ENCODE measurements at regions not wholly inside any gene's neighbourhood (a gene's known extent, or its start where the extent isn't known, plus 50 kb on each side); places are given as distances from the start of the nearest gene placed in this dataset.

DNA sequence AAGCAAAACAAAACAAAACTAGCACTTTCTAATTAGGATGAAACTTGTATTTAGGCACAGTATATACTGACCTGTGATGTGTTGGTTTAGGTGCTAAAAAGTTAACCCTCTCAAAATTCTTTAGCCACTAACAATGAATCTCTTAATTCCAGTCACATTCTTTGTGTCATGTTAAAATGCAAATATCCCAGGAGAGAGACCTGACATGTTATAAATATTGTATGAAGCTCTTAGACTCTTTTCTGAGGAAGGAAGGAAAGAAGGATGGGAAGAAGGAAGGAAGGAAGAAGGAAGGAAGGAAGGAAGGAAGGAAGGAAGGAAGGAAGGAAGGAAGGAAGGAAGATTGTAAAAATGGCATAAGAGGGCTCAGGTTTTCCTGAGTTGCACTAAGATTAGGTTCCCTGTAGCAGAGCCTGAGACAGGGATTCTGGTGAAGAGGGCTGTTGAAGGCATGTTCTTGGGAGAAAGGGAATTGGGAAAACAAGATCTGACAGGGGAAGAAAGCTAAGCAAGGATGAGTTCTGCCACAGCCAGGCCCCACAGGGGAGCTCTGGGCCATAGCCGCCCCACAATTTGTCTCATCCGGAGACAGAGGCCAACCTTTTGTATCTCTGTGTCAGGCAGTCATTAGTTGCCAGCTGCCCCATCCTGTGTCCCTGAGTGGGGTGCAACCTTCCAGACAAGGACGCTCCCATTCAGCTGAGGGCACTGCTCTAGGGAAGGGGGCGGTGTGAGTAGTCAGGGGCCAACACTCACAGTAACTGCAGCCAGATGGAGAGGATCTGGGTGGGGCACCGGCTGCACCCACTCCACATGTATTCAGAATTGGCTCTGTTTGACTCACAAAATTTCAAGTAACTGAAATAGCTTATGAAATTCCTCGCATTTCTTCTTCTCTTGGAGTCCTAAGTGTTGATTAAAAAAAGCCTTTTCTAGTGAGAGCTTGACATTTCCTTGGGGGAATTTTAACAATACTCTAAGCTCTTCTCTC, 189.3 kb upstream of the ARG1 start:
- DNase-seq = no peak

DNA sequence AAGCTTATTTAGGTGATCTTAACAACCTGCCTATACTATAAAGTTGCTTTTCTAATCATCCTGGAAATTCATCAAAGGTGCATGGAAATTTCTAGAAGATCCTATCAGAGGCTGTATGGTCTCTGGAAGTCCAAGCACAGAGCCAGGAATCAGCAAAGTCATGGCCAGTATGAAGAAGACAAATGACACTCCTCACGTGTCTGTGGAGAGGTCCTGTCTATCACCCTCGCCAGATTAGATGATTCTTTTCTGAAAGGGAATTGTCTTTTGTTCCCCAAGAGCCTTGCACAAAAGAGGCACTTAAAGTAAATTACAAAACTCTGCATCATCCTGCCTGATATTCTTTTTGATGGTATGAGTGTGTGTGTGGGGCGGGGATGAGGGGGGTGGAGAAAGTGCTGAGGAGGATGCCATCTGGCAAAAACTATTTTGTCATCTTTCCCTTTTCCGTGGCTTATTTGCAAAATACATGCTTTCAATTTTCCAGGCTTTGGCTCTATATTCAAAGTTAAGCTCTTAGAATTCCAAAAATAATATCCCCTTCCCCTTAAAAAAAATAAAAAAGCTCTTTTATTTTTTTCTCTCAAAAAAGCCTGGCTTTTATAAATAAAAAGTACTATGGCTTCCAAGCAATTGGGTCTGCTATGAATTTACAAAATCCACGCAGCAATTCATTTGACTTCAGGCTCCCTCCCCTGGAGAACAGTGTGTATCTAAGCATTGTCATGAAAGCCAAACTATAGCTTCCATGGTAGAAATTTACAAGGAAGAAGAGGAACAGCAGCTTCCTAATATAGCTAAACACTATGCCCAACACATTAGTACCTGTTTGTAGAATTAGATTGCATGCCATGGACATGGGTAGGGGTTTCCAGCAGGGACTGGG, 185.2 kb upstream of the ARG1 start:
- DNase-seq = no peak

DNA sequence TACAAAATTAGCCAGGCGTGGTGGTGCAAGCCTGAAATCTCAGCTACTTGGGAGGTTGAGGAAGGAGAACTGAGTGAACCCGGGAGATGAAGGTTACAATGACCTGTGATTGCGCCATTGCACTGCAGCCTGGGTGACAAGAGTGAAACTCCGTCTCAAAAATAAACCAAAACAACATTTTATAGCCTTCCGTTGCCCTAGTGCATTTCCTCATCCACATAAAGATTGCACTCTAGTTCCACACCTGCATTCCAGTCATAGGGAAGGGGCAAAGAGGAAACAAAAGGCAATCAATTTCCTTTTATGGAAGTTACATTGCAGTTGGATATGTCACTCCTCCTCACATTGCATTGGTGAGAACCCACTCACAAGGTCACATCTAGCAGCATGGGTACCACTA, 182.7 kb upstream of the ARG1 start:
- no peak for DNase-seq

DNA sequence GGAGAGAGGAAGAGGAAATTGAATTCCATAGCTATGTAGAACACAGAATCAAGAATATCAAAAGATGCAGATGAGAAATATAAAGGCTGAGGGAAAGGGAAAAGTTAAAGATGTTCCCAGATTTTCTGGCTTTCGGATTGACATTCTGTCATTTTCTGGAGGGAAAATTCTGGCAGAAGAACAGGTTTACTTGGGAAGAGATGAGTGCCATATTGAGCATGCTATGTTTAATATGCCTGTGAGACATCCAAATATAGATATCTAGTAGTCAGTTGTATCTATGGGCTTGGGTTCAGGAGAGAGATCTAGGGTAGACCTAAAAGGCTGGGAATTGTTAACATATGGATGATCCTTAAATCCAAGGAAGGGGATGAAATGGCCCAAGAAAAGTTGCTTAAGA, 181.9 kb upstream of the ARG1 start:
- no peak for DNase-seq

DNA sequence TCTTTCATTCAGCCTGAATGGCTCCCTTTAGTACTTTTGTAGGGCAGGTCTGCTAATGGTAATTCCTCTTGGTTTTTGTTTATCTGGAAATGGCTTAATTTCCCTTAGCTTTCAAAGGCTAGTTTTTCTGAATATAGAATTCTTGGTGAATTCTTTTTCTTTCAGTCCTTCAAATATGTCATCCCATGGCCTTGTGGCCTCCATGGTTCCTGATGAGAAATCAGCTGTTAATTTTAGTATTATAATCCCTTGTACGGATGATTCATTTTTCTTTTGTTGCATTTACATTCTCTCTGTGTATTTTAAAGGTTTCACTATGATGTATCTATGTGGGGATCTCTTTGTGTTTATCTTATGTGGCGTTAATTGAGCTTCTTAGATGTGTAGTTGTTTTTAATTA, 179.6 kb upstream of the ARG1 start:
- no peak for DNase-seq

DNA sequence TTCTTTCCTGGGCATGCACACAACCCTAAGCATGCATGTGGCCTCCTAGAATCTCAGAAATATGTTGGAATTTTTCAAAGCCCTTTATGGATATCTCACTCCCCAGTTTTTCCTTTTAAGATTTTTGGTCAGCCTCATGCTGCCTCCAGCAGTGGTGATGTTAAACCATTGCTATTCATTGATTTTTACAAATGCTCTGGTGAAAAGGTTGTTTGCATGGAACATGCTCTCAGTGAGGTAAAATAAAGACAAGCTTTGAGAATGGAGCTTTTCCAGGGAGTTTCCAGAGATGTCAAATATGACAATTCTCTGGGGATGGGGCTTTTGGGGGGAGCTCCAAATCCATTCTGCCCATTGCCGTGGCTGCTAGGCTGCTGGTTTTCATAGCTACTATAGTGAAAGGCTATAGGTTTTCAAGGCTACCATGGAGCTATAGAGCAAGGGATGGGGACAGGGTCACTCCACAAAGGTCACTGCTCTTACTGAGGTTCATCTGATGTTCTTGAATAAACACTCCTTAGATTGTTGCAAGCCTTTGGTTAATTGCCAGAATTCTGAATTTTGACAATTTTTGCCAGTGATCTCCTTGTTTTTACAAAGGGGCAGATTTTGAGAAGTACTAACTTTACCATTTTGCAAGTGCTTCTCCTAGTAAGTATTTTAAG, 178.1 kb upstream of the ARG1 start:
- no peak for DNase-seq

DNA sequence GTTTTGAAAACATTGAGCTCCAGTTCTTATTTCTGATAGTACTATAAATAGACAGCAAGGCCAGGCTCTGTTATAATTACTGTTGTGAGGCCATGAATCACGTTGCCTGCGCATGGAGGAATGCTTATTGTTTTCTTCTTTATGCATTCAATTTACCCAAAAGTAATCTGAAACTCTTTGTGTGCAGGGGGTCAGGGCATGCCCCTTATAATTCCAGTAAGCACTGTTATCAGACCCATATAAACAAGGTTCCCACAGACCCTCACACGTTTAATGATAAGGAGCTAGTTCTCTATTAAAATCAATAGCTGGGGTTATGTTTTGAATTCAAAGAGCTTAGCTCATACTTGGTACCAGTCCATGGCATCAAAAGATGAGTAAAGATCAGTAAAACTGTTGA, 174.8 kb upstream of the ARG1 start:
- DNase-seq = no peak

DNA sequence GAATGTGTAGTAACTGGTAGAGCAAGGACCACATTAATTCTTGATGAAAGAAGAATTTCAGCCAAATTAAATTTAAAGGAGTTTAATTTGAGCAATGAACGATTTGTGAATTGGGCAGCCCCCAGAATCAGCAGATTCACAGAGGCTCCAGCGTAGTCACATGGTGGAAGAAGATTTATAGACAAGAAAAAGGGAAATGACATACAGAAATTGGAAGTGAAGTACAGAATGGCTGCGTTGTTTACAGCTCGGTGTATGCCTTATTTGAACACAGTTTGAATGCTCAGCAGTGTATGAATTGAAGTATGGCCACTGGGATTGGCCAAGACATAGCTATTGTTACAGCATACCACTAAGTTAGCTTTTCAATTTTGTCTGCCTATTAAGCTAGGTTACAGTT, 173.6 kb upstream of the ARG1 start:
- no peak for DNase-seq

DNA sequence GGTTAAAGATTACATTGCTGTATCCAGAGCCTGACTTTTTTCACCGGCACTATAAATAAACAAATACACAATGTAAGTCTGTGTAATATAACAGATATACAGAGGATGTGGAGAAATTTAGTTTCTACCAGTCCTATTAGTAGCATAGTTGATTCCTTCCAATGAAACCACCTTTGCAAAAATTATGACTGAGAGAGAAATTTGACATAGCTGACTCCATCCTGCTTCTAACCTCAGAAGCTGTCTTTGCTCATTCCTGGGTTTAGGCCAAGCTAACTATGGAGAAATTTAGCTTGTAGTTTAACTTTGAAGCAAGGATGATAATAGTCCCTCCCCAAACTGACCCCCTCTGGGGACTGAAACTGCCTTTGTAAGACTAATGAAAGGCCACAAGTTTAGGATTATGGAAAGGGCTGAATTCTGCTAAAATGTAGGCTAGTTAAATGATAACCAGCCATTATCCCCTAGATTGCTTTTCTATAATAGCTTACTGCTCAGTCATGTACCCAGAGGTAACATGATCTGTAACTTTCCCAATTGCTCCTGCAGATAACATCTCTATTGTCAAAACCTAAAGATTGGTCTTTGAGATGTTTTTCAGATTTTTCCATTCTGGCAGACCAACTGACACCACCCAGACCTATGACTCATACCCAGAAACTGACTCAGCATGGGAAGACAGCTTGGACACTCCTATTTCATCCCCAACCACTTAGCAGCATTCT, 172.8 kb upstream of the ARG1 start:
- DNase-seq = no peak

DNA sequence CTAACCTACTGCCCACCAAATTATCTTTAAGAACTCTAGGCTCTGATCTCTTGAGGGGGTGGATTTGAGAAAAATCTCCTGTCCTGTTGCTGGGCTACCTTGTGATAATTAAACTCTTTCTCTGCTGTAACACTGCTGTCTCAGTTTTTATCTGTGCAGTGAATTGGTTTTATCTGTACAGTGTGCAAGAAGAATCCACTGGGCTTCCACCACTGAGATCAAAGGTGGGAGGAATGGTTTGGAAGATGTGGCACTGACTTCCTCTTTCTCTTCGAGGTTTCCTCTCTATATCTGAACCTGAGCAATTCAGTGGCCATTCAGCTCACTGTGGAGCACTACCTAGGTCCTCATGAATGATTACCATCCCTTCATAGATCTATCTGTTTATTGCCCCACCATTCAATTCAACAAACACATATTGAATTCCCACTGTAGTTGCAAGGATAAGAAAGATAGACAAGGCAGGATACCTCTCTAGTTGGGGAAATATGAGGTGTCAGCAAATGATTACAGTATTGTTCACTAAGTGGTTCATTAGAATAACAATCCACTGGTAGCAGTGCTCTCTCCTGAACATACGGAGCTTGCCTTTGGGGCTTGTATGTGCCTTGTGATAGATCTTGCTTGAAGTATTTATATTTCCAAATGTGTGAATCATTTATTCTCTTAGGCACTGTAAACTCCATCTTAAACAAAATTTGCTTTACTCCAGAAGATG, 172.1 kb upstream of the ARG1 start:
- no peak for DNase-seq

DNA sequence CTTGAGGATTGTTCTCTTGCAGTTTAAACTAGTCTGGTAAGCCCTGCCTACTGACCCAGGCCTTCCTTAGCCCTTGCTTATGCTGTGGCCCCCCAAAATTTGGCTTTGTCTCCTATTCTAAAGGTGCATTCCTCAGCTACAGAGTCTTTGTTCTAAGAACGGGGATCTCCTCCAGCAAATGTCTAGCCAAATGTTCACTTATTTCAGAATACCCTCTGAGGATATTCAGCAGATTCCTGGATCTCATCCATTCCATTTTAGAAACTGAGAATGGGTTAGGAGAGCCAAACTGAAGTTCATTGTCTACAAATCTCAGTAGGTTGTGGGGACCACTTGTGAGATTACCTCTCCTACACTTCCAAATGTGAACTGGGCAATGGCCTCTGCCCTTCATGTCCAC, 164.2 kb upstream of the ARG1 start:
- no peak for DNase-seq

DNA sequence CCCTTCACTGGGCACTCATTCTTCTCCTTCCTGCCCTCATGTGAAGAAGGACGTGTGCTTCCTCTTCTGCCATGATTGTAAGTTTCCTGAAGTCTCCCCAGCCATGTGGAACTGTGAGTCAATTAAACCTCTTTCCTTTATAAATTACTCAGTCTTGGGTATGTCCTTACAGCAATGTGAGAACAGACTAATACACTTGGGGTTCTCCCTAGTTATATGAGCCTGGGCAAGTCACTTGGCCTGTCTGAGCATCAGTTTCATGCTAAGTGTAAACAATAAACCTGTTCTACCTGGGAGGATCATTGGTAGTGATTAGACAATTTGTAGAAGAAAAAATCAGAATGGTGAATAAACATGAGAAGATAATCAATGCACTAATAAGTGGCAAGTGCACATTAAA, 162.2 kb upstream of the ARG1 start:
- no peak for DNase-seq

DNA sequence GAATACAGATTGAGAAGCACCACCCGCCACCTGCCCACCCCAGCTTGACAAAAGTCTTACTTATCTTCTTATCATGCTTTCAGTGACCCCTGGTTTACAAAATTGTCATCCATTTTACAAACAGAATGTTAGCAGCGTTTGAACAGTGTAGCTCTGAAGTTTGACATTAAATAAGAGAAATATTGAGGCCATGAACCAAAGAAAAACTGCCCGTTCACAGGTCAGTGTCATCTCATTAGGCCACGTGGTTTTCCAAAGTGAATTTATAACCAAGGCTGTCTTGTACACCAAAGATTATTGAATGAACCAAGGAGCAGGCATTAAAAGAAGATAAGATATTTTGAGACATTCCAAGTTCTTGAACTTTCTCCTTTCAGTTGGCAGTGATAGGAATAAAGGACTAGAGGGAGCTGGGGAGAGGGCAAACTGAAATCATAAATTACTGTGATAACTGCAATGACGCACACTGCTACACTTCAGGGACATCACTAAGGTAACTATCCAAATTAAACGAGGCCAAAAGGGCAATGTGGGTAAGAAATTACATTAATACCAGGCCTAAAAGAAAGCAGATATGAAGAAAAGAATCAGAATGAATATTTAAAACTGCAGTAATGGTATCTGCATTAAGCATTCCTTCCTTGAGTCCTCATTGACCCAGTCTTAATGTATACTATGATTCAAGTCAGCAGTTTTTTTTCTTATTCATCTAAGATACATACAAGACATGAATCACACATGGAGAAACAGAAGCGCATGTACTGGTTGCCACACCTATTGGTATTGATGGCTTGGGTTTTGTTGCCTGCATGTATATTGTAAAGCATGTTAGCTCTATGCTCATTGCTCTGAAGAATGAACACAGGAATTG, 159.8 kb upstream of the ARG1 start:
- DNase-seq = no peak

DNA sequence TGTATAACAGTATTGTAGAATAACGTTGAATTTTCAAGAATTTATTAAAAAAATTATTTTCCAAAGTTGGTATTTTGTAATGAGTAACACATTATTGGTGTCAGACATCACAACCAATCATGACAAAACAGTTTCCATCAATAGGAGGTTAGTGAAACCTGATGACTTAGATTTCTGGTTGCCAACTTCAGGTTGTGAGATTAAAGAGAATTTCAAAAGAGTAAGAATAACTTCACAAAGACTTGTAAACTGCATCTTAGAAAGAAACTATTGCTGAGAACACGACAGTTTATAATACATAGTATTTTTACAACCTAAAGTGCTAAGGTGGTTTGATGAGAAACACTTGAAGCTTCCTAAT, 159.2 kb upstream of the ARG1 start:
- no peak for DNase-seq

DNA sequence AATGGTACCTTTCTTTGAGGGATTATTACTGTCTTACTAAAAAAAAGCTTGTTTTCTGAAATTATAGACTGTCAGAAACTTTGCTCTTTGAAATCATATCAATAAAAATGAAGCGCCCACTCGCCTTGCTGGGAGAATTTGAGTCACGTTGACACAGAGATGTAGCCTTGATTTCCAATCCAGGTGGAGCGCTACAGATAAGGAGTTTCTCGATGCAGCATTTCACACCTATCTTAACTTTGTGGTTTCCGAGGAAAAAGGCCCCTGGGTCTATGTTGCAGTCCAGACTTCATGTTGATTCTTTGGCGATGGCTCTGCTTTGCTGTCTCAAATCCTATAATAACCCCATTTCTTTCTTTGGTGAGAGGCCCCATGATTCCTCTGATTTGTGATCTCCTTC, 158.1 kb upstream of the ARG1 start:
- DNase-seq = no peak

DNA sequence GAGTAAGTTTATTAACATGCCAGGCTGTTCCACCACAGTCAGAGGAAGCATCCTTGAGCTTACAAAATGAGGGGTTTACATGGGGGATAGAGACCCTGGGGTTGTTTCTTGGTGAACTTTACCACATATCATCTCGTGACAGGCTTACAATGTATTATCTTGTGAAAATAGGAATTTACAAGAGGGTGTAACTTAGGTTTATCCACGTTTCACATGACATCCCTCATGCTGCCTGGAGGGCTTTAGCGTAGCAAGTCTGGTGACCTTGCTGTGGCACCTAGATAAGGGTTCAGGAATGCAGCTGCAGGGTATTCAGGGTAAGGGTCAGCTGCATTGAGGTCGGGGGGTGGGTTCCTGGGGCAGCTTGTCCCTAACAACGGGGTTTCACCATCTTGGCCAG, 154.6 kb upstream of the ARG1 start:
- no peak for DNase-seq

DNA sequence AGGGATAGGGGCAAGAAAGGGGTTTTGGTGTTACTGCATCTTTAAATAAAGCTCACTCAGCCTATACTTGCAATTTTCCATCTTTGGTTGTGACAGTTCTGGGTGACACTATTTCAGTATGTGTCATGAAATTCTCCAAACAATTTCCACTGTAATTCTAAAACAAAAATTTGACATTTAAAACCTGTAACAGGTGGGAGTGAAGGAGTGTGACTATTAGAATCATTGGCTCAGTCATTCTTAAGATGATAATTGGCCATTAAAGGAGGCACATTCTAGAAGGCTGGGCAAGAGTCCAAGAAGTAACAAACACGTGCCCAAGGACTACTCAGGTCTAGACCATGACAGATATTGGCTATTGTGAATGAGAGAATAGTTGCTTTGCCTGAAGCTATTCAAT, 153.3 kb upstream of the ARG1 start:
- no peak for DNase-seq

DNA sequence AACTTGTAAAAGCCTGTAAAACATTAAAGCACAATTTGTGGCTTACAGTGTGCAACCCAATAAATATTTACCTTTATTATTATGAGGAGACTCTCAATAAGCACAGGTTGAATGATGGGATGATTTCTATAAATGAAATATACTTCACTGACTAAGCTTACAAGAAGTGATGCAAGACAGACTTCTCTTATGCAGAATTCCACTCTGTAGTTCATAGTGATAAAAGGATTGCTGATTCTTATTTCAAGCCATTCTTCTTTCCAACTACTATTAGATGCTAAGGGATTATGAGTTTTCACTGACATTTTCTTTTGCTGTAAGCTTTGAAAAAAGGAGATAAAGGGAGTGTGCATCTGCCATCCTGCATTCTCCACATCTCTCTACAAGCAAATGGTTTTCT, 149.0 kb upstream of the ARG1 start:
- DNase-seq = no peak

DNA sequence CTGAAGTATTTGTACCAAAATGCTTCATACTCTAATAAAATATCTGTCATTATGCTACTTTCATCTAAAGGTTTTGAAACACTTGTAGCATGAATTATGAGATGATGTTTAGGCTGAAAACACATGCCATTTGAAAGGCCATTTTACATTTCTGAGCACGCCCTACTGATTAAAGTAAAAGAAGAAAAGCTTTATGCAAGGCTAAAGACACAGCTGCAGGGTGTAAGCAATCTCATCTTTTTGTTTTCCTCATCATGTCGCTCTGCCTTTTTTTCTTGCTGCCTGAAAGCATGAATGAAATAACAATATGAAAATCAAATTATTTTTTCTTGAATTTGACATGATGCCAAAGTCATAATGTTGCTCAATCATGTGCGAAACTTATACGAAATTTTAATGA, 148.6 kb upstream of the ARG1 start:
- DNase-seq = no peak

DNA sequence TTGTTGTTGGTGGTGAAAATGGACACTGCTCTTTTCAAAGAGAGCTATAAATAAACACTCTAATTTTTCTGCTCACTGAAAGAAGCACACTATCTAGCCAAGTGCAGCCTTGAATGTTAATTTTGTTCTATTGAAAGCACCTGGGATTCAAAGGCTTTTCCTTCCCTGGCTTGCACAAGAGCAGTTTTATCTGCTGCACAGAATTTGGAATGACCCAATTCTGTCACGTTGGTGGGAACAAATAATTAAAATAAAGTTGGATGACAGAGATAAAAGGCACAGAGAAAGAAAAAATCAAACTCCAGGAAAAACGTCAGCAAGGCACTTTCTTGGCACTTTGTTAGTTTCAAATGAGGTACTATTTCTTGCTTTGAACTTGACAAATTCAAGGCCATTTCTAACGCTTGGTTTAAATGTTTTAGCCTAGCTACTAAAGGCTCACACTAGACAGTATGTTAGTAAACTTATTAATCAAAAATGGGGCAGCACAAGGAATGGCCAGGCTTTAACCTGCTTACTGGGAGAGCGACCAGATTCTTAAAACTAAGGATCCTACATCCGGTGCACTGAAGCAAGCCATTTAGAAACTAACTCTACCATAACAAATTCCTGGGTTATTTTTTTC, 145.5 kb upstream of the ARG1 start:
- no peak for DNase-seq

DNA sequence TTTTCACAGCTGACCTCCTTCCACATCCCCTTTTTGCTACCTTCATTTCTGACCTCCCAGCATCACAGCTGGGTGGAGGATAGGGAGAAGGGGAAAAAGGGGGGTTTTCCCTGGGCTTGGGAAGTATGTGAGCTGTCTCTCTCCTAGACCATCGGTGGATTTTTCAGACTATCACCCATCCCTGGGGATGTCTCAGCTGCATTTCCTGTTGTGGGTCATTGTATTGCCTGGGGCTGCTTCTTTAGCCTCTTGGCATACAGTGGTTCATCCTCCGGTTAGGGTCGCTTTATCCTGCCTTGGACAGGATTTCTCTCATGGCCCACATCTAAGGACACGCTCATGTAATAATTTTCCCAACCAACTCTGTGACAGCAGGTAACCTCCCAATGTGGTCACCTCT, 142.5 kb upstream of the ARG1 start:
- DNase-seq = no peak
